ENCODE measurements at regions not wholly inside any gene's neighbourhood (a gene's known extent, or its start where the extent isn't known, plus 50 kb on each side); places are given as distances from the start of the nearest gene placed in this dataset.

- Histone ChIP-seq H3K27ac (ENCODE audit: insufficient read depth, low read length) (no peak overlapping the region), H3K36me3 (ENCODE audit: control insufficient read depth, insufficient read depth, low read length) (no peaks in the 10 kb centered on the region), H2AFZ (ENCODE audit: low read length) (no peak overlapping the region), H3K9ac (ENCODE audit: insufficient read depth, low read length) (no peak overlapping the region), H3K79me2 (ENCODE audit: control insufficient read depth, insufficient read depth, low read length) (no peaks in the 10 kb centered on the region), H3K4me1 (ENCODE audit: control insufficient read depth, extremely low read depth, insufficient read depth, low read length) (no peaks in the 10 kb centered on the region), H3K4me2 (ENCODE audit: extremely low read depth, insufficient read depth, low read length) (no peak overlapping the region), H3K4me3 (replicated peaks in 1 of 4; ENCODE audit: control extremely low read depth in 1 of 4, insufficient read depth in 1 of 4, low read depth in 3 of 4, low read length in 4 of 4) (no peak overlapping the region), H3K27me3 (ENCODE audit: control insufficient read depth, insufficient read depth, low read length) (no peaks in the 10 kb centered on the region), H4K20me1 (ENCODE audit: control insufficient read depth, extremely low read depth, insufficient read depth, low read length) (no peaks in the 10 kb centered on the region), H3K9me3 (ENCODE audit: control insufficient read depth, insufficient read depth, low read depth, low read length) (no peaks in the 10 kb centered on the region)
- DNase-seq (ENCODE audit: low read depth in 2 of 2): no peak
- no peak for TF ChIP-seq EZH2 (IDR thresholded peaks at IDR 0.05; ENCODE audit: low read length, missing control alignments)
- TF ChIP-seq CTCF (conservative IDR thresholded peaks at IDR 0.05 in 1 of 2, IDR thresholded peaks at IDR 0.05 in 1 of 2; ENCODE audit: low read depth in 1 of 2, low read length in 2 of 2): no peak
Measured at GRCh38 chr2:216787851-216788540, 71.9 kb downstream of the TNP1 start.

- no peak for TF ChIP-seq CTCF (conservative IDR thresholded peaks at IDR 0.05 in 1 of 2, IDR thresholded peaks at IDR 0.05 in 1 of 2; ENCODE audit: low read depth in 1 of 2, low read length in 2 of 2)
- TF ChIP-seq EZH2 (IDR thresholded peaks at IDR 0.05; ENCODE audit: low read length, missing control alignments): no peak
- H3K9ac ChIP-seq (ENCODE audit: insufficient read depth, low read length): no peak overlapping the region
- no peaks in the 10 kb centered on the region for H3K79me2 ChIP-seq (ENCODE audit: control insufficient read depth, insufficient read depth, low read length)
- DNase-seq (ENCODE audit: low read depth in 2 of 2): no peak
- H3K4me3 ChIP-seq (replicated peaks in 1 of 4; ENCODE audit: control extremely low read depth in 1 of 4, insufficient read depth in 1 of 4, low read depth in 3 of 4, low read length in 4 of 4): no peak overlapping the region
- H3K27ac ChIP-seq (ENCODE audit: insufficient read depth, low read length): no peak overlapping the region
- no peaks in the 10 kb centered on the region for H3K27me3 ChIP-seq (ENCODE audit: control insufficient read depth, insufficient read depth, low read length)
- no peaks in the 10 kb centered on the region for H3K36me3 ChIP-seq (ENCODE audit: control insufficient read depth, insufficient read depth, low read length)
- H4K20me1 ChIP-seq (ENCODE audit: control insufficient read depth, extremely low read depth, insufficient read depth, low read length): no peaks in the 10 kb centered on the region
- no peak overlapping the region for H2AFZ ChIP-seq (ENCODE audit: low read length)
- no peaks in the 10 kb centered on the region for H3K4me1 ChIP-seq (ENCODE audit: control insufficient read depth, extremely low read depth, insufficient read depth, low read length)
- H3K4me2 ChIP-seq (ENCODE audit: extremely low read depth, insufficient read depth, low read length): no peak overlapping the region
- no peaks in the 10 kb centered on the region for H3K9me3 ChIP-seq (ENCODE audit: control insufficient read depth, insufficient read depth, low read depth, low read length)
Measured at GRCh38 chr2:216786676-216787075, 73.2 kb downstream of the TNP1 start.

- no peak overlapping the region for H3K4me2 ChIP-seq (ENCODE audit: extremely low read depth, insufficient read depth, low read length)
- no peak for DNase-seq (ENCODE audit: low read depth in 2 of 2)
- H4K20me1 ChIP-seq (ENCODE audit: control insufficient read depth, extremely low read depth, insufficient read depth, low read length): no peaks in the 10 kb centered on the region
- no peak overlapping the region for H3K9ac ChIP-seq (ENCODE audit: insufficient read depth, low read length)
- H3K4me3 ChIP-seq (replicated peaks in 1 of 4; ENCODE audit: control extremely low read depth in 1 of 4, insufficient read depth in 1 of 4, low read depth in 3 of 4, low read length in 4 of 4): no peak overlapping the region
- TF ChIP-seq EZH2 (IDR thresholded peaks at IDR 0.05; ENCODE audit: low read length, missing control alignments) (no peak), CTCF (conservative IDR thresholded peaks at IDR 0.05 in 1 of 2, IDR thresholded peaks at IDR 0.05 in 1 of 2; ENCODE audit: low read depth in 1 of 2, low read length in 2 of 2) (no peak)
- H3K27me3 ChIP-seq (ENCODE audit: control insufficient read depth, insufficient read depth, low read length): no peaks in the 10 kb centered on the region
- H3K4me1 ChIP-seq (ENCODE audit: control insufficient read depth, extremely low read depth, insufficient read depth, low read length): no peaks in the 10 kb centered on the region
- H3K27ac ChIP-seq (ENCODE audit: insufficient read depth, low read length): no peak overlapping the region
- no peaks in the 10 kb centered on the region for H3K79me2 ChIP-seq (ENCODE audit: control insufficient read depth, insufficient read depth, low read length)
- no peak overlapping the region for H2AFZ ChIP-seq (ENCODE audit: low read length)
- no peaks in the 10 kb centered on the region for H3K36me3 ChIP-seq (ENCODE audit: control insufficient read depth, insufficient read depth, low read length)
- H3K9me3 ChIP-seq (ENCODE audit: control insufficient read depth, insufficient read depth, low read depth, low read length): no peaks in the 10 kb centered on the region
Measured at GRCh38 chr2:216784456-216784855, 75.4 kb downstream of the TNP1 start.

Data from fibroblast of lung (primary cell).